DMS79 treated with DMSO at 0.1 percent for 48 hours (cell line): ENCODE measurements at regions not wholly inside any gene's neighbourhood (a gene's known extent, or its start where the extent isn't known, plus 50 kb on each side); places are given as distances from the start of the nearest gene placed in this dataset.

ENCODE experiments used
- DNase-seq: peaks from one replicate; lab custom pipeline; 2025; lab: John Stamatoyannopoulos, UW

- DNase-seq = no peak
Measured at GRCh38 chr2:41483982-41484857, 563.6 kb upstream of the PKDCC start.

- no peak for DNase-seq
Measured at GRCh38 chr2:41484858-41485234, 563.0 kb upstream of the PKDCC start.

GRCh38 chr2:41486948-41487347 lies 560.9 kb upstream of the PKDCC start:
- DNase-seq = no peak

GRCh38 chr2:41488888-41489287 lies 558.9 kb upstream of the PKDCC start:
- DNase-seq = no peak

- no peak for DNase-seq
Measured at GRCh38 chr2:41489638-41490037, 558.2 kb upstream of the PKDCC start.

- DNase-seq = no peak
Measured at GRCh38 chr2:41495050-41495449, 552.8 kb upstream of the PKDCC start.

- no peak for DNase-seq
Measured at GRCh38 chr2:41496908-41497307, 550.9 kb upstream of the PKDCC start.

- DNase-seq = no peak
Measured at GRCh38 chr2:41498781-41499180, 549.0 kb upstream of the PKDCC start.

GRCh38 chr2:41500895-41501294 lies 546.9 kb upstream of the PKDCC start:
- no peak for DNase-seq

- no peak for DNase-seq
Measured at GRCh38 chr2:41502752-41503151, 545.1 kb upstream of the PKDCC start.

GRCh38 chr2:41504532-41504931 lies 543.3 kb upstream of the PKDCC start:
- no peak for DNase-seq

GRCh38 chr2:41510108-41510507 lies 537.7 kb upstream of the PKDCC start:
- DNase-seq = no peak

- no peak for DNase-seq
Measured at GRCh38 chr2:41521211-41521610, 526.6 kb upstream of the PKDCC start.

- no peak for DNase-seq
Measured at GRCh38 chr2:41527525-41528323, 520.1 kb upstream of the PKDCC start.

- no peak for DNase-seq
Measured at GRCh38 chr2:41535575-41535974, 512.2 kb upstream of the PKDCC start.

- no peak for DNase-seq
Measured at GRCh38 chr2:41540272-41540998, 507.4 kb upstream of the PKDCC start.

GRCh38 chr2:41543726-41544125 lies 504.1 kb upstream of the PKDCC start:
- no peak for DNase-seq

GRCh38 chr2:41544709-41545108 lies 503.1 kb upstream of the PKDCC start:
- no peak for DNase-seq

- DNase-seq = no peak
Measured at GRCh38 chr2:41546031-41546430, 501.8 kb upstream of the PKDCC start.

GRCh38 chr2:41568648-41569047 lies 479.2 kb upstream of the PKDCC start:
- no peak for DNase-seq

GRCh38 chr2:41572154-41572553 lies 475.7 kb upstream of the PKDCC start:
- no peak for DNase-seq

- no peak for DNase-seq
Measured at GRCh38 chr2:41576423-41576822, 471.4 kb upstream of the PKDCC start.

GRCh38 chr2:41579806-41580205 lies 468.0 kb upstream of the PKDCC start:
- no peak for DNase-seq
